ENCODE measurements at regions not wholly inside any gene's neighbourhood (a gene's known extent, or its start where the extent isn't known, plus 50 kb on each side); places are given as distances from the start of the nearest gene placed in this dataset.

- no peak for DNase-seq (ENCODE audit: low read depth)
- ChIA-PET POLR2A (no interaction called here), CTCF (interaction anchor here (0.7 kb wide), 1 partner anchor 24 kb away, joined by 3 read pairs; no protein-coding TSS in a partner anchor)
- no peaks in the 10 kb centered on the region for H3K36me3 ChIP-seq (ENCODE audit: control insufficient read depth, insufficient read depth, low read length)
- H3K27me3 ChIP-seq (ENCODE audit: control insufficient read depth, insufficient read depth, low read length), result peaks cover 7% of the 10 kb centered on the region; the same call in 1 of the 2 replicates
- no peak for TF ChIP-seq CTCF (IDR thresholded peaks at IDR 0.05; ENCODE audit: insufficient read depth, low read depth, low read length)
- H3K4me3 ChIP-seq (ENCODE audit: low read depth, low read length), result no peak overlapping the region
These were observed 56.7 kb upstream of the NPR3 start for GRCh38 chr5:32654427-32654826.

Measured in BJ (cell line).